Activated CD4-positive, alpha-beta T cell treated with anti-CD3 and anti-CD28 coated beads, Interleukin-2, Interleukin-4, amounts not matched to agents 100 ng/mL and 50 ng/mL, durations not matched to agents 16 hours and 8 hours (primary cell): ENCODE measurements at regions not wholly inside any gene's neighbourhood (a gene's known extent, or its start where the extent isn't known, plus 50 kb on each side); places are given as distances from the start of the nearest gene placed in this dataset.

Source experiments
- DNase-seq: peaks from one replicate; pipeline ENCODE4 v3.0.0-alpha.2; 2020; ENCODE audit warnings: low spot score

- DNase-seq, result no peak
These were observed 171.9 kb upstream of the ZNF267 start for GRCh38 chr16:31701734-31702133.

GRCh38 chr16:31702796-31703195 lies 170.8 kb upstream of the ZNF267 start:
- no peak for DNase-seq

GRCh38 chr16:31703526-31704128 lies 170.0 kb upstream of the ZNF267 start:
- DNase-seq, result no peak

GRCh38 chr16:31704138-31704537 lies 169.5 kb upstream of the ZNF267 start:
- no peak for DNase-seq

GRCh38 chr16:31705371-31705770 lies 168.2 kb upstream of the ZNF267 start:
- no peak for DNase-seq

GRCh38 chr16:31706318-31706717 lies 167.3 kb upstream of the ZNF267 start:
- DNase-seq, result no peak

- no peak for DNase-seq
These were observed 166.7 kb upstream of the ZNF267 start for GRCh38 chr16:31706925-31707324.

- no peak for DNase-seq
These were observed 165.8 kb upstream of the ZNF267 start for GRCh38 chr16:31707743-31708335.

GRCh38 chr16:31708348-31708747 lies 165.3 kb upstream of the ZNF267 start:
- DNase-seq, result no peak

- DNase-seq, result no peak
These were observed 164.4 kb upstream of the ZNF267 start for GRCh38 chr16:31709181-31709580.

GRCh38 chr16:31710134-31710533 lies 163.5 kb upstream of the ZNF267 start:
- no peak for DNase-seq

GRCh38 chr16:31710880-31711279 lies 162.7 kb upstream of the ZNF267 start:
- no peak for DNase-seq

GRCh38 chr16:31711344-31711845 lies 162.2 kb upstream of the ZNF267 start:
- no peak for DNase-seq

- DNase-seq, result no peak
These were observed 161.5 kb upstream of the ZNF267 start for GRCh38 chr16:31712064-31712540.

- DNase-seq, result peak; percentile 94
These were observed 160.3 kb upstream of the ZNF267 start for GRCh38 chr16:31713071-31713944.

- DNase-seq, result no peak
These were observed 159.4 kb upstream of the ZNF267 start for GRCh38 chr16:31713945-31714902.

GRCh38 chr16:31714903-31715504 lies 158.6 kb upstream of the ZNF267 start:
- peak; percentile 29 for DNase-seq

GRCh38 chr16:31715915-31716314 lies 157.7 kb upstream of the ZNF267 start:
- DNase-seq, result no peak

- DNase-seq, result no peak
These were observed 154.6 kb upstream of the ZNF267 start for GRCh38 chr16:31718998-31719397.

GRCh38 chr16:31727553-31727952 lies 146.1 kb upstream of the ZNF267 start:
- DNase-seq, result no peak

- DNase-seq, result no peak
These were observed 139.3 kb upstream of the ZNF267 start for GRCh38 chr16:31734265-31734664.
